Bone marrow (tissue), 2 donors: ENCODE measurements at regions not wholly inside any gene's neighbourhood (a gene's known extent, or its start where the extent isn't known, plus 50 kb on each side); places are given as distances from the start of the nearest gene placed in this dataset.
"Not testable (repeated sequence)": the region's sequence is repeated elsewhere in the genome, so short reads cannot be mapped to it uniquely, and the experiment has no call there.

Experiments
- DNase-seq, 2 donors: peaks; one replicate each; lab custom pipeline; 2025; lab: John Stamatoyannopoulos, UW

DNA sequence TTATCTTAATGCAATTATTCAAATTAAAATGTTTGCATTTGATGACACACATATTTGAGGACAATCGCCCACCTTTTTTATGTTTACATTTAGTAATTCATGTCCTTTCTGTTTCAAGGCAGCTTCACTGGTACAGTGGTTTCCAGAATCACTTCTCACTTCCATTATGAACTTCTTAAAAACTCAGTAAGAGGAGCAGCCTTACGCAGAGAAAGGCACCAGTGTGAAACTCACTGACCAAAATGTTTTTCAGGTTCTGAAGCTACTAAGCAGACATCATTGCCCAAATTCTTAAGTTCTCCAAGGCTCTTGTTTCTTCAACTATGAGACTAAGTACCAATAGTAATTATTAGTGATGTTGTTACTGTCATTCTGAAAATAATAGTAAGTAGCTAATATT, 353.1 kb upstream of the CXADR start:
- DNase-seq: no peak

GRCh38 chr21:17185674-17186073, 327.2 kb upstream of the CXADR start:
- no peak for DNase-seq

- no peak for DNase-seq
Measured at GRCh38 chr21:17189963-17190362, 322.9 kb upstream of the CXADR start.

- no peak for DNase-seq
Measured at GRCh38 chr21:17191346-17191993, 321.4 kb upstream of the CXADR start.

DNA sequence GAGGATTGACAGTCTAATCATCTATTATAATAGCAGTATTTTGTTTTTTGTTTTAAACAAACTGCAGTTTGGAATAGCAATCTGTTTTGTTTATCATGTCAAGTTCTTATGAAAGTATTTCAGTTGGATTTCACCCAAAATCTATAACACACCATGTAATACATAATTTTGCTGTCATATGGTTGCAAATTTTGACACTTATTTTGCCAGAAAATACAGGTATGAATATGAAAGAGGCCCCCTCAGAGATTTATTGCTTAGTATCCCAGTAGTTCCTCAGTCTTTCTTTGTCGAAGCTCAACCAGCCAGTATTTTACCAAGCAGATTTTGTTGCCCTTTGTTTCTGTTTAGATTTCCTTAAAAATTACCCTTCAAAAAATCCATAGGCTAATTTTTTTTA, 317.5 kb upstream of the CXADR start:
- DNase-seq: no peak

DNA sequence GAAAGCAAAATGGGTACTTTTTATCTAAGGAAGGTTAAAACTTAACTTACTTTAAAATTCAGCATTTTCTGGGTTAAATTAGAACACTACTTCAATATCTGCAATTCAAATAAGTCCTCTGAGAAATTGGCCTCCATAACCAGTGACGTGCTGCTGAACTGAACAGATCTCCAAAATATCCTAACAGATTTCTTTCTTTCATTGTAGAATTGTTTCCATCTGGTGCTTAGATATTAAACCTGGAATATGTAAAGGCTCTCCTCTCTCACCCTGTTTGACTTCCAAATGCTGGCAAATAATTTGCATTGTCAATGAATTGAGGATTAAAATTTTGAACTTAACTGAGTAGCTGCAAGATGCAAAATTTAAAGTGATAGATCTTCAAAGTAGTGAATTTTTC, 316.9 kb upstream of the CXADR start:
- no peak for DNase-seq

GRCh38 chr21:17196623-17197022, 316.2 kb upstream of the CXADR start:
- no peak for DNase-seq

GRCh38 chr21:17197996-17198395, 314.8 kb upstream of the CXADR start:
- DNase-seq: no peak

- DNase-seq: no peak
Measured at GRCh38 chr21:17200250-17200649, 312.6 kb upstream of the CXADR start.

DNA sequence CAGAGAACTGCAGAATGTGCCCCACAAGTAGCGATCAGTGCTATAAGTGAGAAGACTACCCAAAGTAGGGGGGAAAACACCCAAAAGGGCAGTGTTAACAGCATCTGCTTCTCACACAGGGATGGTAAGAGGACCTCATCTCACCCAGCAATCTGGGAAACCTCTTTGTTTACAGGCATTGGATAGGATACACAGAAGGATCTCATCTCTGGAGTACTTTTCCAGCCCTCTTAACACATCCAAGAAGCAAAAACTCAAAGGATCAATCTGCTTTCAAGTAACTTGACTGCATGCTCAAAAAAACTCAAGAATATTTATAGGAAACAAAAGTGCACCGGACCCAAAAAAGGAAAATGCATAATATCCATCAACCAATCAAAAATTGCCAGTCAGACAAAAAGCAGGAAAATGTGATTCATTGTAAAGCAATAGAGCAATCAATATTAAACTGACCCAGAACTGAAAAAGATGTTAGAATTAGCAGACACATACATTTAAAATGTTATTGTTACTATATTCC, 311.0 kb upstream of the CXADR start:
- DNase-seq: no peak

DNA sequence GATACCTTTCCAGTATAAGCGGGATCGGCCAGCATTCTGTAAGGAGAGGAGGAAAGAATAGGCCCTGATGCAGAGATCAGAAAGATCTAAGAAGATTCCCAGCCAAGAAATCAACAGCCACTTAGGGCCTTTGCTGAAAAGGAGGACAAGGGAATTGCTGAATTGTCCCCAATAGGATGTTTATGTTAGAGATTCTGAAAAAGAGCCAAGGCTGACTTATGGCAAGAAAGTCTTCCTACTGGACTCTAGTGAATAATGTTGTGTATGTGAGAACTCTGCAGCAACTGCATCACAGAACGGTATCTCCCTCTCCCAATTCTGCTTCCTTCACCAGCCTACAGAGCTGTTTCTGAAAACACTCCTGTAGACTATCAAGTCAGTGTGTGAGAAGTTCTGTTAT, 298.0 kb upstream of the CXADR start:
- DNase-seq: no peak

DNA sequence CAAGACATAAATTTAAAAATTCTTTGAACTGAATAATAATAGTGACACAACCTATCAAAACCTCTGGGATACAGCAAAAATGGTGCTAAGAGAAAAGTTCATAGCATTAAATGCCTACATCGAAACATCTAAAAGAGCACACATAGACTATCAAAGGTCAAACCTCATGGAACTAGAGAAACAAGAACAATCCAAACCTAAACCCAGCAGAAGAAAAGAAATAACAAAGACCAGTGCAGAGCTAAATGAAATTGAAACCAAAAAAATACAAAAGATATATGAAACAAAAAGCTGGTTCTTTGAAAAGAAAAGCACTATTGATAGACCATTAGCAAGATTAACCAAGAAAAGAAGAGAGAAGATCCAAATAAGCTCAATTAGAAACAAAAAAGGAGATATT, 293.8 kb upstream of the CXADR start:
- not testable (repeated sequence) for DNase-seq

- DNase-seq: no peak
Measured at GRCh38 chr21:17231124-17231523, 281.7 kb upstream of the CXADR start.

DNA sequence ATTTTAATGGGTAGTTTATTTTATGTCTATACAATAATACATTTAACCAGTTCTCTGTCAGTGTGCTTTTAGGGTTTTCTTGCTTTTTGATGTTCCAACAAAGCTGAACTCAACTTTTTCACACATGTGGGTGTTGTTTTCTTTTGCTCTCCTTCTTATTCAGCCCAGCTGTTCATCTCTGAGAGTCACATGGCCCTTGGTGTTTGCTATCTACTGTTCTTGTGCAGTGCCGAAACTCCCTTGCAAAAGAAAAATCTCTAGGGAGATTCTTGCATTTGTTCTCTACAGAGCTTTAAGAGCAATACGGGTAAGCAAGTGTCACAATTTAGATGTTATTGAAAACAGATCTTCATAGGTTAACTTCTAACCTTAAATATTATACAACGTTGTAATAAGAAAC, 281.1 kb upstream of the CXADR start:
- DNase-seq: no peak

- no peak for DNase-seq
Measured at GRCh38 chr21:17238468-17238867, 274.4 kb upstream of the CXADR start.

- DNase-seq: no peak
Measured at GRCh38 chr21:17250778-17251241, 262.0 kb upstream of the CXADR start.

DNA sequence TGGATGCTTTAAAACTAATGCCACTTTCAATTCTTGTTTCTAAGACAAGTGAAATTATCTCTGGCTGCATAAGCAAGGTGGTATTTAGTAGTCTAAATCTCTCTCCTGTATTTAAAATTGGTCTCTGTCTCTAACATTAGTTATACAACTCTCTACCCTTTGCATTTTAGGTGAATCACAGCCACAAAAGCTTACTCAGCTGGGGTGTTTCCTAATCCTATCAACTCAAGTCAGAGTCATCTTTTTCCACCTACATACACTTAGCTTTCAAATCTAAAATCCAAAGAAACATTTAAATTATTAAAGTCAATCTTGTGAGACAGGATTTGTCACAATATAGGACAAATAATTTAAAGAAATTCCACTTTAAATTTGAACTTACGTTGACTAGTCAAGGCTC, 255.1 kb upstream of the CXADR start:
- no peak for DNase-seq

GRCh38 chr21:17264182-17264581, 248.7 kb upstream of the CXADR start:
- DNase-seq: no peak

DNA sequence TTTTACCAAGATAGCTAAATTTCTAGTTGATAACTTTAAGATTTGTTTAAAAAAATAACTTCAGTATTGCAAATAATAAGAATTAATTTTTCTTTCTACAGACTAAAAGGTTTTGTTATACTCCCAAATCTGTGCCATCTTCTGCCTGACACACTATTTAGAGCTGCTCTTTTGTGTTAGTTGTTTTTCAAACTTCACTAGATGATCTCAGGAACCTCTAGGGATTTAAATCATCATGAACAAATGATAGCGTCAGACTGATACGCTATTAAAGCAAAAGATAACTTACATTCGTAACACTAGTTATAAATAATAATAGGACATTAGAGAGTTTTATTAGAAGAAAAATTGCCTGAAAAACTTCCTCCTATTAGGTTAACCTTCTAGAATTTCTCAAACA, 243.1 kb upstream of the CXADR start:
- no peak for DNase-seq

- DNase-seq: no peak
Measured at GRCh38 chr21:17270229-17270628, 242.6 kb upstream of the CXADR start.

- no peak for DNase-seq
Measured at GRCh38 chr21:17279663-17280062, 233.2 kb upstream of the CXADR start.

DNA sequence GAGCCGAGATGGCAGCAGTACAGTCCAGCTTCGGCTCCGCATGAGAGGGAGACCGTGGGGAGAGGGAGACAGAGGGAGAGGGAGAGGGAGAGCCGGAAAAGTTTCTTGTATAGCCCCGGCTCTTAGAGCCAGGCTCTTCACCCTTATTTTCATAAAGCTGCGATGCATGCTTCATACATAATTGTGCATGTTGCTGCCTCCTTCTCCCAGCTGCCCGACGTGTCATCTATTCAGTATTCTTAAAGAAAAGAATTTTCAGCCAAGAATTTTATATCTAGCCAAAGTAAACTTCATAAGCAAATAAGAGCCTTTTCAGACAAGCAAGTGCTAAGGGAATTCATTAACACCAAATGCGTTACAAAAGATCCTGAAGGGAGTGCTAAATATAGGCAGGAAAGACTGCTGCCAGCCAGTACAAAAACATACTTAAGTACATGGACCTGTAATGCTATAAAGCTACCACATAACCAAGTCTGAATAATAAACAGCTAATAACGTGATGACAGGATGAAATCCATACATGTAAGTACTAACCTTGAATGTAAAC, 219.8 kb upstream of the CXADR start:
- not testable (repeated sequence) for DNase-seq

DNA sequence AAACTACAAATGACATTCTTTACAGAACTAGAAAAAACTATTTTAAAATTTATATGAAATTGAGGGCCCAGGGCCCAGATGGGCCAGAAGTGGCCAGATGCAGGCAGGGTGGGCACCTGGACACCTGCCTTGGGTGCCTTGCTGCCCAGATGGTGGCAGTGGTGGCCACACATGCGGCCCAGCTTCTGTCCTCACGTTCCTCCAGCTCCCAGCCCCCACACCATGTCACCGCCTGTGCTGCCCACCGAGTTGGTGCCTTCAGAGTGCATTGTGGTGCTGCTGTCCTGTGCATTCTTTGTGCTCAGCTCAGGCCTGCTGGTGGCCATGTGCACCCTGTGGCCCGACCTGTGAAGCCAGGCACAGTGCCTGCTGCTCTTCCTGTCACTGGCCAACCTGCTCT, 216.8 kb upstream of the CXADR start:
- DNase-seq: no peak

DNA sequence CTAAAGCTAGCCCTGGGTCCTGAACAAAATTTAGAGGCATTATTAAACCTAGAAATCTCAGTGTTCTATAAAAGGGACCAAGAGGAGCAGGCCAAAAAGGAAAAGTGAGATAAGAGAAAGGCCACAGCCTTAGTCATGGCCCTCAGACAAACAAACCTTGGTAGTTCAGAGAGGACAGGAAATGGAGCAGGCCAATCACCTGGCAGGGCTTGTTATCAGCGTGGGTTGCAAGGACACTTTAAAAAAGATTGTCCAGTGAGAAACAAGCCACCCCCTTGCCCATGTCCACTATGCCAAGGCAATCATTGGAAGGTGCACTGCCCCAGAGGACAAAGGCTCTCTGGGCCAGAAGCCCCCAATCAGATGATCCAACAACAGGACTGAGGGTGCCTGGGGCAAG, 213.3 kb upstream of the CXADR start:
- DNase-seq: not testable (repeated sequence)
